ENCODE measurements at regions not wholly inside any gene's neighbourhood (a gene's known extent, or its start where the extent isn't known, plus 50 kb on each side); places are given as distances from the start of the nearest gene placed in this dataset.
"Not testable (repeated sequence)": the region's sequence is repeated elsewhere in the genome, so short reads cannot be mapped to it uniquely, and the experiment has no call there.

- H3K27me3 ChIP-seq (ENCODE audit: control insufficient read depth, insufficient read depth, low read length): no peaks in the 10 kb centered on the region
- no peak for DNase-seq (ENCODE audit: low read depth, low spot score)
- H3K36me3 ChIP-seq (ENCODE audit: control insufficient read depth, insufficient read depth, low read length): no peaks in the 10 kb centered on the region
- H3K4me3 ChIP-seq (ENCODE audit: low read length): no peak overlapping the region
- no peaks in the 10 kb centered on the region for H3K9me3 ChIP-seq (ENCODE audit: control insufficient read depth, insufficient read depth, low read length)
- WGBS (ENCODE audit: insufficient coverage, insufficient read length): no CpG with 5 or more reads among the region's 2 CpGs
- H3K27ac ChIP-seq (ENCODE audit: low read length): no peak overlapping the region
- H3K4me1 ChIP-seq (ENCODE audit: control insufficient read depth, insufficient read depth, low read length): no peaks in the 10 kb centered on the region
Observed at GRCh38 chr7:110486549-110486948, 604.4 kb upstream of the LRRN3 start.

- no peaks in the 10 kb centered on the region for H3K36me3 ChIP-seq (ENCODE audit: control insufficient read depth, insufficient read depth, low read length)
- H3K9me3 ChIP-seq (ENCODE audit: control insufficient read depth, insufficient read depth, low read length): no peaks in the 10 kb centered on the region
- H3K4me3 ChIP-seq (ENCODE audit: low read length): no peak overlapping the region
- H3K27ac ChIP-seq (ENCODE audit: low read length): no peak overlapping the region
- H3K4me1 ChIP-seq (ENCODE audit: control insufficient read depth, insufficient read depth, low read length): no peaks in the 10 kb centered on the region
- no CpG with 5 or more reads among the region's 1 CpG for WGBS (ENCODE audit: insufficient coverage, insufficient read length)
- no peak for DNase-seq (ENCODE audit: low read depth, low spot score)
- H3K27me3 ChIP-seq (ENCODE audit: control insufficient read depth, insufficient read depth, low read length): no peaks in the 10 kb centered on the region
Observed at GRCh38 chr7:110502888-110503465, 588.0 kb upstream of the LRRN3 start.

- WGBS (ENCODE audit: insufficient coverage, insufficient read length): no CpG with 5 or more reads among the region's 1 CpG
- Histone ChIP-seq H3K9me3 (ENCODE audit: control insufficient read depth, insufficient read depth, low read length) (no peaks in the 10 kb centered on the region), H3K4me1 (ENCODE audit: control insufficient read depth, insufficient read depth, low read length) (no peaks in the 10 kb centered on the region), H3K27me3 (ENCODE audit: control insufficient read depth, insufficient read depth, low read length) (no peaks in the 10 kb centered on the region), H3K4me3 (ENCODE audit: low read length) (no peak overlapping the region), H3K27ac (ENCODE audit: low read length) (no peak overlapping the region), H3K36me3 (ENCODE audit: control insufficient read depth, insufficient read depth, low read length) (no peaks in the 10 kb centered on the region)
- no peak for DNase-seq (ENCODE audit: low read depth, low spot score)
Observed at GRCh38 chr7:110507369-110507768, 583.6 kb upstream of the LRRN3 start.

GRCh38 chr7:110507832-110508231 is 583.1 kb upstream of the LRRN3 start:
- H3K27me3 ChIP-seq (ENCODE audit: control insufficient read depth, insufficient read depth, low read length): no peaks in the 10 kb centered on the region
- H3K9me3 ChIP-seq (ENCODE audit: control insufficient read depth, insufficient read depth, low read length): no peaks in the 10 kb centered on the region
- no peaks in the 10 kb centered on the region for H3K36me3 ChIP-seq (ENCODE audit: control insufficient read depth, insufficient read depth, low read length)
- H3K4me1 ChIP-seq (ENCODE audit: control insufficient read depth, insufficient read depth, low read length): no peaks in the 10 kb centered on the region
- H3K4me3 ChIP-seq (ENCODE audit: low read length): no peak overlapping the region
- no peak for DNase-seq (ENCODE audit: low read depth, low spot score)
- no peak overlapping the region for H3K27ac ChIP-seq (ENCODE audit: low read length)

- not testable (repeated sequence) for H3K4me1 ChIP-seq (ENCODE audit: control insufficient read depth, insufficient read depth, low read length); DNase-seq (ENCODE audit: low read depth, low spot score); H3K36me3 ChIP-seq (ENCODE audit: control insufficient read depth, insufficient read depth, low read length); H3K27ac ChIP-seq (ENCODE audit: low read length); H3K4me3 ChIP-seq (ENCODE audit: low read length); H3K27me3 ChIP-seq (ENCODE audit: control insufficient read depth, insufficient read depth, low read length); H3K9me3 ChIP-seq (ENCODE audit: control insufficient read depth, insufficient read depth, low read length)
- WGBS (ENCODE audit: insufficient coverage, insufficient read length): no CpG with 5 or more reads among the region's 5 CpGs
Observed at GRCh38 chr7:110514975-110515551, 575.9 kb upstream of the LRRN3 start.

- no peaks in the 10 kb centered on the region for H3K4me1 ChIP-seq (ENCODE audit: control insufficient read depth, insufficient read depth, low read length)
- DNase-seq (ENCODE audit: low read depth, low spot score): no peak
Observed at GRCh38 chr7:110519851-110520250, 571.1 kb upstream of the LRRN3 start.

GRCh38 chr7:110521357-110521911 is 569.5 kb upstream of the LRRN3 start:
- H3K4me3 ChIP-seq (ENCODE audit: low read length): no peak overlapping the region
- no peaks in the 10 kb centered on the region for H3K4me1 ChIP-seq (ENCODE audit: control insufficient read depth, insufficient read depth, low read length)
- H3K27ac ChIP-seq (ENCODE audit: low read length): no peak overlapping the region
- WGBS (ENCODE audit: insufficient coverage, insufficient read length): no CpG with 5 or more reads among the region's 8 CpGs
- DNase-seq (ENCODE audit: low read depth, low spot score): no peak
- H3K9me3 ChIP-seq (ENCODE audit: control insufficient read depth, insufficient read depth, low read length): no peaks in the 10 kb centered on the region
- H3K36me3 ChIP-seq (ENCODE audit: control insufficient read depth, insufficient read depth, low read length): no peaks in the 10 kb centered on the region
- H3K27me3 ChIP-seq (ENCODE audit: control insufficient read depth, insufficient read depth, low read length): no peaks in the 10 kb centered on the region

More at GRCh38 chr7:110519851-110520250, 571.1 kb upstream of the LRRN3 start:
- Histone ChIP-seq H3K27ac (ENCODE audit: low read length) (no peak overlapping the region), H3K36me3 (ENCODE audit: control insufficient read depth, insufficient read depth, low read length) (no peaks in the 10 kb centered on the region), H3K4me3 (ENCODE audit: low read length) (no peak overlapping the region), H3K9me3 (ENCODE audit: control insufficient read depth, insufficient read depth, low read length) (no peaks in the 10 kb centered on the region), H3K27me3 (ENCODE audit: control insufficient read depth, insufficient read depth, low read length) (no peaks in the 10 kb centered on the region)
- no CpG with 5 or more reads among the region's 8 CpGs for WGBS (ENCODE audit: insufficient coverage, insufficient read length)

GRCh38 chr7:110522061-110522760 is 568.7 kb upstream of the LRRN3 start:
- no peak for DNase-seq (ENCODE audit: low read depth, low spot score)
- Histone ChIP-seq H3K27ac (ENCODE audit: low read length) (no peak overlapping the region), H3K36me3 (ENCODE audit: control insufficient read depth, insufficient read depth, low read length) (no peaks in the 10 kb centered on the region), H3K4me3 (ENCODE audit: low read length) (no peak overlapping the region), H3K4me1 (ENCODE audit: control insufficient read depth, insufficient read depth, low read length) (no peaks in the 10 kb centered on the region), H3K27me3 (ENCODE audit: control insufficient read depth, insufficient read depth, low read length) (no peaks in the 10 kb centered on the region), H3K9me3 (ENCODE audit: control insufficient read depth, insufficient read depth, low read length) (no peaks in the 10 kb centered on the region)
- no CpG with 5 or more reads among the region's 5 CpGs for WGBS (ENCODE audit: insufficient coverage, insufficient read length)

- H3K36me3 ChIP-seq (ENCODE audit: control insufficient read depth, insufficient read depth, low read length): no peaks in the 10 kb centered on the region
- H3K4me3 ChIP-seq (ENCODE audit: low read length): no peak overlapping the region
- no peak for DNase-seq (ENCODE audit: low read depth, low spot score)
- H3K9me3 ChIP-seq (ENCODE audit: control insufficient read depth, insufficient read depth, low read length): no peaks in the 10 kb centered on the region
- no peaks in the 10 kb centered on the region for H3K27me3 ChIP-seq (ENCODE audit: control insufficient read depth, insufficient read depth, low read length)
- H3K4me1 ChIP-seq (ENCODE audit: control insufficient read depth, insufficient read depth, low read length): no peaks in the 10 kb centered on the region
- H3K27ac ChIP-seq (ENCODE audit: low read length): no peak overlapping the region
- no CpG with 5 or more reads among the region's 3 CpGs for WGBS (ENCODE audit: insufficient coverage, insufficient read length)
Observed at GRCh38 chr7:110522761-110523200, 568.1 kb upstream of the LRRN3 start.

- Histone ChIP-seq H3K4me3 (ENCODE audit: low read length) (no peak overlapping the region), H3K36me3 (ENCODE audit: control insufficient read depth, insufficient read depth, low read length) (no peaks in the 10 kb centered on the region), H3K27me3 (ENCODE audit: control insufficient read depth, insufficient read depth, low read length) (no peaks in the 10 kb centered on the region), H3K4me1 (ENCODE audit: control insufficient read depth, insufficient read depth, low read length) (no peaks in the 10 kb centered on the region), H3K27ac (ENCODE audit: low read length) (no peak overlapping the region), H3K9me3 (ENCODE audit: control insufficient read depth, insufficient read depth, low read length) (peaks cover 1% of the 10 kb centered on the region; the same call in 1 of the 2 replicates)
- WGBS (ENCODE audit: insufficient coverage, insufficient read length): no CpG with 5 or more reads among the region's 2 CpGs
- DNase-seq (ENCODE audit: low read depth, low spot score): no peak
Observed at GRCh38 chr7:110529175-110529574, 561.8 kb upstream of the LRRN3 start.
